Neuronal stem cell (in vitro differentiated cells): ENCODE measurements at regions not wholly inside any gene's neighbourhood (a gene's known extent, or its start where the extent isn't known, plus 50 kb on each side); places are given as distances from the start of the nearest gene placed in this dataset.
A peak's percentile ranks its signal among the peaks of the same experiment; 100 is the strongest.

Experiments used
- DNase-seq: peaks from one replicate; pipeline ENCODE4 v3.0.0-alpha.2; 2013; ENCODE audit warnings: low spot score
- H2AFZ ChIP-seq: one replicate; pipeline ENCODE4 v1.6.1; 2013; ENCODE audit warnings: mild to moderate bottlenecking, low read length, inconsistent platforms
- H2AK5ac ChIP-seq: 2 replicates; pipeline ENCODE4 v1.6.1; 2013; ENCODE audit warnings: low read depth, mild to moderate bottlenecking, inconsistent platforms, low read length, moderate library complexity, mixed read lengths
- H2BK120ac ChIP-seq: 2 replicates; pipeline ENCODE4 v1.6.1; 2013; ENCODE audit warnings: low read depth, mild to moderate bottlenecking, inconsistent platforms, low read length, moderate library complexity, mixed read lengths
- H2BK12ac ChIP-seq: one replicate; pipeline ENCODE4 v1.6.1; 2013; ENCODE audit warnings: low read length, inconsistent platforms
- H2BK15ac ChIP-seq: 2 replicates; pipeline ENCODE4 v1.6.1; 2013; ENCODE audit warnings: mild to moderate bottlenecking, low read length, inconsistent platforms, mixed read lengths
- H2BK5ac ChIP-seq: one replicate; pipeline ENCODE4 v1.6.1; 2013; ENCODE audit warnings: inconsistent platforms, mild to moderate bottlenecking, low read length, moderate library complexity
- H3K14ac ChIP-seq: one replicate; pipeline ENCODE4 v1.6.1; 2013; ENCODE audit warnings: low read length, inconsistent platforms
- H3K18ac ChIP-seq: 2 replicates; pipeline ENCODE4 v1.6.1; 2013; ENCODE audit warnings: low read length, inconsistent platforms
- H3K23ac ChIP-seq: 2 replicates; pipeline ENCODE4 v1.6.1; 2013; ENCODE audit warnings: low read depth, mild to moderate bottlenecking, mixed read lengths, low read length, inconsistent platforms; ENCODE audit not compliant: poor library complexity
- H3K27ac ChIP-seq: replicated peaks from 3 replicates; pipeline ENCODE4 v1.5.1; 2013; ENCODE audit warnings: low read length, inconsistent platforms
- H3K27me3 ChIP-seq, 3 experiments: 2 replicates each; pipeline ENCODE4 v1.6.1; 2013; ENCODE audit warnings: low read length in 3 of 3, mild to moderate bottlenecking in 2 of 3, inconsistent platforms in 1 of 3, low read depth in 1 of 3, mixed read lengths in 1 of 3, moderate library complexity in 1 of 3; ENCODE audit not compliant: control insufficient read depth in 3 of 3, insufficient read depth in 3 of 3
- H3K36me3 ChIP-seq, 2 donors: replicated peaks in 1 of 2; 2 replicates each; pipeline ENCODE4 v1.6.1; 2013; ENCODE audit warnings: low read length in 2 of 2; ENCODE audit not compliant: control insufficient read depth in 2 of 2, insufficient read depth in 2 of 2
- H3K4ac ChIP-seq: 2 replicates; pipeline ENCODE4 v1.6.1; 2013; ENCODE audit warnings: inconsistent platforms, mild to moderate bottlenecking, low read length, moderate library complexity
- H3K4me1 ChIP-seq, 2 donors: 1 replicate in 1 of 2; 2 replicates in 1 of 2; pipeline ENCODE4 v1.6.1; 2013; ENCODE audit warnings: low read length in 2 of 2, low read depth in 1 of 2; ENCODE audit not compliant: control insufficient read depth in 2 of 2, insufficient read depth in 1 of 2
- H3K4me2 ChIP-seq: one replicate; pipeline ENCODE4 v1.6.1; 2013; ENCODE audit warnings: mild to moderate bottlenecking, low read length, inconsistent platforms; ENCODE audit not compliant: insufficient read depth, poor library complexity, severe bottlenecking
- H3K4me3 ChIP-seq, 2 donors: 2 replicates each; pipeline ENCODE4 v1.5.1; 2013; ENCODE audit warnings: low read length in 2 of 2, mild to moderate bottlenecking in 2 of 2, inconsistent platforms in 1 of 2, moderate library complexity in 1 of 2
- H3K79me1 ChIP-seq: one replicate; pipeline ENCODE4 v1.6.1; 2013; ENCODE audit warnings: low read depth, mild to moderate bottlenecking, inconsistent platforms, low read length, moderate library complexity
- H3K9ac ChIP-seq: one replicate; pipeline ENCODE4 v1.6.1; 2013; ENCODE audit warnings: mild to moderate bottlenecking, low read depth, low read length, inconsistent platforms; ENCODE audit not compliant: poor library complexity
- H3K9me3 ChIP-seq, 2 donors: replicated peaks in 1 of 2; 2 replicates each; pipeline versions ENCODE3 to v1.6.1; 2013; ENCODE audit warnings: low read length in 2 of 2, mild to moderate bottlenecking in 2 of 2, inconsistent platforms in 1 of 2, low read depth in 1 of 2, mixed read lengths in 1 of 2, moderate library complexity in 1 of 2; ENCODE audit not compliant: control insufficient read depth in 2 of 2, insufficient read depth in 1 of 2
- H4K8ac ChIP-seq: one replicate; pipeline ENCODE4 v1.6.1; 2013; ENCODE audit warnings: low read depth, mild to moderate bottlenecking, inconsistent platforms, low read length, moderate library complexity
- H4K91ac ChIP-seq: one replicate; pipeline ENCODE4 v1.6.1; 2013; ENCODE audit warnings: low read length, low read depth, mild to moderate bottlenecking, inconsistent platforms; ENCODE audit not compliant: poor library complexity
- WGBS, 2 donors: extraction: QIAGEN DNeasy Blood & Tissue Kit; methylation state at CpG; one replicate each; pipeline ENCODE4 v1.1.7; 2013; ENCODE audit warnings: missing lambda C conversion rate in 2 of 2, mixed read lengths in 1 of 2; ENCODE audit not compliant: insufficient read length in 2 of 2, insufficient replicate concordance in 1 of 2; ENCODE audit errors: extremely low coverage in 2 of 2; 5-methylcytosine and 5-hydroxymethylcytosine counted together

DNA sequence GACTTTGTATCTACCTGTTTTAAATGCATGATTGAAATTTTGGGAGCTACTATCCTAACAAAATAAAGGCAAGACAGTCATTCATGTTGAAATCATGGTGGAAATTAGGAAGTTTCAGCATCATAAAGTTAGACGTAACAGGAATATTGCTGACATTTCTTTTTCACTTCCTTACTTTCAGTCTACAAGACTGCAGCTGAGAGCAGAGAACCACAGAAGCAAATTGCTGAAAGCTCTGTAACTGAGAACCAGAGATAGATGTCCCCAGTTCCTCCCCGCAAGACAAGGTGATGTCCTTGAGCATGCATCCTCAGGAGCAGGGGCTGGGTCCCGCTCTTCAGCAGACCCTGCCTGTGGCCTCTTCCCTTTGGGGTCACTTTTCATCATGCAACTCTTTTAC, 466.3 kb upstream of the POM121L12 start:
- Histone ChIP-seq H3K36me3 (no peaks in the 10 kb centered on the region), H3K79me1 (no peaks in the 10 kb centered on the region), H3K14ac (no peak overlapping the region), H4K8ac (no peak overlapping the region), H2BK15ac (no peak overlapping the region), H3K4me3 (no peak overlapping the region), H3K9ac (no peak overlapping the region), H3K27me3 (no peaks in the 10 kb centered on the region), H3K18ac (no peak overlapping the region), H2AK5ac (no peak overlapping the region), H3K23ac (no peak overlapping the region), H3K4me1 (no peaks in the 10 kb centered on the region), H3K4ac (no peak overlapping the region), H2BK12ac (no peak overlapping the region), H4K91ac (no peak overlapping the region), H2BK5ac (no peak overlapping the region), H2AFZ (peak overlapping the region; percentile 18), H3K4me2 (no peak overlapping the region), H3K9me3 (no peaks in the 10 kb centered on the region), H3K27ac (no peak overlapping the region), H2BK120ac (no peak overlapping the region)
- DNase-seq = no peak
- no CpG with 5 or more reads among the region's 3 CpGs for WGBS, 2 donors

- no peak overlapping the region for H3K27ac ChIP-seq
- H3K23ac ChIP-seq = no peak overlapping the region
- no peak overlapping the region for H3K4ac ChIP-seq
- H2BK15ac ChIP-seq = no peak overlapping the region
- H3K4me2 ChIP-seq = no peak overlapping the region
- no CpG with 5 or more reads among the region's 5 CpGs for WGBS, 2 donors
- no peak overlapping the region for H2BK120ac ChIP-seq
- no peaks in the 10 kb centered on the region for H3K9me3 ChIP-seq
- H4K8ac ChIP-seq = no peak overlapping the region
- no peaks in the 10 kb centered on the region for H3K4me1 ChIP-seq
- H3K27me3 ChIP-seq = no peaks in the 10 kb centered on the region
- DNase-seq = no peak
- no peak overlapping the region for H3K9ac ChIP-seq
- H3K79me1 ChIP-seq = no peaks in the 10 kb centered on the region
- no peak overlapping the region for H2BK12ac ChIP-seq
- H3K14ac ChIP-seq = no peak overlapping the region
- H2BK5ac ChIP-seq = no peak overlapping the region
- no peak overlapping the region for H2AFZ ChIP-seq
- H2AK5ac ChIP-seq = no peak overlapping the region
- H3K18ac ChIP-seq = no peak overlapping the region
- H3K4me3 ChIP-seq = no peak overlapping the region
- no peak overlapping the region for H4K91ac ChIP-seq
- H3K36me3 ChIP-seq = no peaks in the 10 kb centered on the region
These were observed 469.5 kb upstream of the POM121L12 start for GRCh38 chr7:52565974-52566373.

DNA sequence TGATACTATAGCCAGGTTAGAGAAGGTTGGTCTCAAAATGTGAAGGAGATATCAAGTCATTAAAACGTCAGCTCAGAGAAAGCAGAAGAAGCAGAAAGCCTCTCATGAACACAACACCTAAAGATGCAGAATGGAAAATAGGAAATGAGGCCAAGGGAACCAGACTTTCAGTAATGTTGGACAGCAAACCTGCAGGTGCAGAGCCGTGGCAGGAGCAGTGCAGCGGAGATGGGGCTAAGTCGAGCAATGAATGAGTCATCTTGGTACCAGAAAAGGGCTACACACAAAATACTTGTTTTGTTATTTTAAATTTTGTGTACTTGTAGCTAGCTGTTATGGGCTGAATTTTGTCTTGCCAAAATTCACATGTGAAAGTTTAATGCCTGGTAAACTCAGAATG, 479.6 kb upstream of the POM121L12 start:
- H3K4ac ChIP-seq = no peak overlapping the region
- H3K9ac ChIP-seq = no peak overlapping the region
- no peak overlapping the region for H4K91ac ChIP-seq
- no peak overlapping the region for H2BK15ac ChIP-seq
- no peaks in the 10 kb centered on the region for H3K27me3 ChIP-seq
- H3K36me3 ChIP-seq = no peaks in the 10 kb centered on the region
- no peaks in the 10 kb centered on the region for H3K79me1 ChIP-seq
- no peak overlapping the region for H4K8ac ChIP-seq
- no peak for DNase-seq
- H2BK5ac ChIP-seq = no peak overlapping the region
- no peak overlapping the region for H2BK12ac ChIP-seq
- H3K23ac ChIP-seq = no peak overlapping the region
- no peak overlapping the region for H3K14ac ChIP-seq
- no peak overlapping the region for H2BK120ac ChIP-seq
- no peak overlapping the region for H3K27ac ChIP-seq
- H2AK5ac ChIP-seq = no peak overlapping the region
- H2AFZ ChIP-seq = no peak overlapping the region
- WGBS, 2 donors = no CpG with 5 or more reads among the region's 4 CpGs
- no peak overlapping the region for H3K18ac ChIP-seq
- H3K4me2 ChIP-seq = no peak overlapping the region
- H3K9me3 ChIP-seq = peaks cover 0 to 3% of the 10 kb centered on the region in 2 donors
- no peak overlapping the region for H3K4me3 ChIP-seq
- H3K4me1 ChIP-seq = no peaks in the 10 kb centered on the region

GRCh38 chr7:52547308-52547910, 488.0 kb upstream of the POM121L12 start:
- Histone ChIP-seq H3K4me1 (no peaks in the 10 kb centered on the region), H3K27me3 (no peaks in the 10 kb centered on the region), H3K79me1 (no peaks in the 10 kb centered on the region), H2BK5ac (no peak overlapping the region), H3K27ac (no peak overlapping the region), H4K8ac (no peak overlapping the region), H4K91ac (no peak overlapping the region), H3K14ac (no peak overlapping the region), H2AK5ac (no peak overlapping the region), H3K23ac (no peak overlapping the region), H2BK12ac (no peak overlapping the region), H3K4me2 (no peak overlapping the region), H3K18ac (no peak overlapping the region), H2BK120ac (no peak overlapping the region), H3K36me3 (no peaks in the 10 kb centered on the region), H3K9me3 (peaks cover 2 to 6% of the 10 kb centered on the region in 2 donors), H3K4me3 (no peak overlapping the region), H2AFZ (peak overlapping the region; percentile 41), H3K4ac (no peak overlapping the region), H2BK15ac (no peak overlapping the region), H3K9ac (no peak overlapping the region)
- whole genome bisulfite sequencing, 2 donors = no CpG with 5 or more reads among the region's 8 CpGs
- DNase-seq = no peak
